Left ventricle myocardium inferior (tissue), 1 donor: ENCODE measurements at regions not wholly inside any gene's neighbourhood (a gene's known extent, or its start where the extent isn't known, plus 50 kb on each side); places are given as distances from the start of the nearest gene placed in this dataset.

Source experiments
- DNase-seq: peaks from one replicate; pipeline ENCODE4 v3.0.0-alpha.2; 2020
- H3K27ac ChIP-seq: fragments of 200-600 bp; replicated peaks from 2 replicates; pipeline ENCODE4 v1.8.0; 2021
- H3K27me3 ChIP-seq: fragments of 200-600 bp; 2 replicates; pipeline ENCODE4 v1.8.0; 2021; ENCODE audit warnings: low read depth
- H3K36me3 ChIP-seq: fragments of 200-600 bp; 2 replicates; pipeline ENCODE4 v1.8.0; 2021
- H3K4me1 ChIP-seq: fragments of 200-600 bp; 2 replicates; pipeline ENCODE4 v1.8.0; 2021
- H3K4me3 ChIP-seq: fragments of 200-600 bp; 2 replicates; pipeline ENCODE4 v1.8.0; 2021; ENCODE audit warnings: mild to moderate bottlenecking, moderate library complexity
- H3K9me3 ChIP-seq: fragments of 200-600 bp; replicated peaks from 2 replicates; pipeline ENCODE4 v1.8.0; 2021
- CTCF ChIP-seq: fragments of 200-600 bp; IDR thresholded peaks from 2 replicates; pipeline ENCODE4 v1.8.0; 2021; ENCODE audit warnings: antibody characterized with exemption, mild to moderate bottlenecking, borderline replicate concordance
- intact Hi-C: fragments of 100-400 bp; cut with micrococcal nuclease; formaldehyde crosslinking; loops from one replicate; pipeline ENCODE4 v1.11.0; 2022
- donor health status: DM: no; HTN: yes; CAD: no; lungs with severe emphysema.

- intact Hi-C loops: no loop called here
- Histone ChIP-seq H3K4me3 (no peak overlapping the region), H3K9me3 (no peaks in the 10 kb centered on the region), H3K4me1 (no peaks in the 10 kb centered on the region), H3K36me3 (no peaks in the 10 kb centered on the region), H3K27me3 (no peaks in the 10 kb centered on the region), H3K27ac (no peak overlapping the region)
- DNase-seq: no peak
- no peak for TF ChIP-seq CTCF
Measured at GRCh38 chr9:100838857-100839256, 189.7 kb upstream of the PLPPR1 start.

DNA sequence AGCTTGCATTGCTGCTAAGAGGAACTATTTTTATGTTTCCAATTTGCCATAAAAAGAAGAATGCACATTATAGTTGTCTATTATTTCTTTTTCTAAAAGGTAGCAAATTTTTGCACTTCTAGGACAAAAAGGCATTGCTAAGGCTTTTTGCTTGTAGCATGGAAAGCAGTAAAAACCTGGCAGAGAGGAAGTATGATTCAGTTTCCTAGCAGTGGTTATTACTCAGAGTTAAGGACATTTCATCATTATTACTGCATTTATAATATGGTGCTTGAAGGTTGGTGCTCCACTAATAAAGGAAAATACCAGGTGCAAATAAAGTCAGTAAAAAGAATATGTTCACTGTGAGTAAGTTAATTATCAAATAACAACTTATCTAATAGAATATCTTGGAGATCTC lies 179.8 kb upstream of the PLPPR1 start:
- TF ChIP-seq CTCF: no peak
- no peak overlapping the region for H3K27ac ChIP-seq
- no peaks in the 10 kb centered on the region for H3K36me3 ChIP-seq
- no peaks in the 10 kb centered on the region for H3K4me1 ChIP-seq
- no peaks in the 10 kb centered on the region for H3K9me3 ChIP-seq
- intact Hi-C loops: no loop called here
- H3K27me3 ChIP-seq: no peaks in the 10 kb centered on the region
- H3K4me3 ChIP-seq: no peak overlapping the region
- DNase-seq: no peak

DNA sequence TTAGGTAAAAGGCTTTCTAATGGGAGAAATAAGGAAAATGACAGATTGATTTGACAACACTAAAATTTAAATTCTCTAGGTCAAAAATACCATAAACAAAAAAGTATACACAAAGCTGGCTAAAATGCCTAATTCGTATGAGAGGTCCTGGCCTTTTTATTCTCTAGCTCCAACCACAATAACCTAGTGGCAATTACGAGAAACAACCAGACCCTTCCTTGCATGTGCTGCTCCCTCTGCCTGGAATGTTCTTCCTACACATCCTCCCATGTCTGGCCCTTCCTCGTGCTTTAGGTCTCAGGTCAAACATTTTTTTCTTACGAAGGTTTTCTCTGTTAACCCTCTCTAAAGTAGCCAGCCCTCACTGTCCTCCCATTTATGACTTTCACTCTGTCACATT lies 176.4 kb upstream of the PLPPR1 start:
- Histone ChIP-seq H3K4me1 (no peaks in the 10 kb centered on the region), H3K9me3 (no peaks in the 10 kb centered on the region), H3K27me3 (no peaks in the 10 kb centered on the region), H3K36me3 (no peaks in the 10 kb centered on the region), H3K4me3 (no peak overlapping the region), H3K27ac (no peak overlapping the region)
- TF ChIP-seq CTCF: no peak
- no peak for DNase-seq
- intact Hi-C loops: no loop called here

- Histone ChIP-seq H3K27ac (no peak overlapping the region), H3K4me1 (no peaks in the 10 kb centered on the region), H3K4me3 (no peak overlapping the region), H3K27me3 (no peaks in the 10 kb centered on the region), H3K9me3 (peaks cover 16% of the 10 kb centered on the region), H3K36me3 (no peaks in the 10 kb centered on the region)
- no peak for TF ChIP-seq CTCF
- no peak for DNase-seq
- intact Hi-C loops: no loop called here
Measured at GRCh38 chr9:100856238-100856637, 172.3 kb upstream of the PLPPR1 start.

DNA sequence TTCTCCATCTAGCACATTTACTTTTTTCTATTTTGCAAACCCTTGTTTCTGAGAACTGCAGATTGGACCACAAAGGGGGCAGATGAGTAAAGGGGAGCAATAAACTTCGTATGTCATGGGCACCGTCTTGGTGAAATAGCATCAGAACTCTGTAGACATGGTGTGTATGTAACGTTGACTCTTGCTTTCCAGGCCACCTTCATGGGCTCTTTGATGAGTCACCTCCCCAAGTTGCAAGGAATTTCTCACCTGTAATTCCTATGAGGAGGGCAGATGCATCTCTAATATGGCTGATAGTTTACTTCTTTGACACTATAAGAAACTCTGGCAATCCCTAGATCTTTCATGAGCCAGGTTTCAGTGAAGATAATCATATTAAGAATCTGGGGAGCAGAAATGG lies 163.4 kb upstream of the PLPPR1 start:
- Histone ChIP-seq H3K36me3 (no peaks in the 10 kb centered on the region), H3K4me3 (no peak overlapping the region), H3K27ac (no peak overlapping the region), H3K27me3 (no peaks in the 10 kb centered on the region), H3K9me3 (peaks cover 31% of the 10 kb centered on the region), H3K4me1 (no peaks in the 10 kb centered on the region)
- intact Hi-C loops: no loop called here
- TF ChIP-seq CTCF: no peak
- DNase-seq: no peak

- H3K4me3 ChIP-seq: no peak overlapping the region
- peaks cover 26% of the 10 kb centered on the region for H3K9me3 ChIP-seq
- intact Hi-C loops: no loop called here
- TF ChIP-seq CTCF: no peak
- DNase-seq: no peak
- no peaks in the 10 kb centered on the region for H3K4me1 ChIP-seq
- no peaks in the 10 kb centered on the region for H3K27me3 ChIP-seq
- no peaks in the 10 kb centered on the region for H3K36me3 ChIP-seq
- H3K27ac ChIP-seq: no peak overlapping the region
Measured at GRCh38 chr9:100865648-100866047, 162.9 kb upstream of the PLPPR1 start.
